GM12875 (cell line): ENCODE measurements at regions not wholly inside any gene's neighbourhood (a gene's known extent, or its start where the extent isn't known, plus 50 kb on each side); places are given as distances from the start of the nearest gene placed in this dataset.
A peak's percentile ranks its signal among the peaks of the same experiment; 100 is the strongest.

Experiments used
- H3K4me3 ChIP-seq: one replicate; pipeline ENCODE4 v1.5.1; 2011; ENCODE audit warnings: low read depth, low read length, control low read depth
- TF ChIP-seq, protein P1 (sequence below): IDR thresholded peaks from 2 replicates; pipeline ENCODE4 v1.5.1; 2011; ENCODE audit warnings: low read depth, mild to moderate bottlenecking, control low read depth, inconsistent platforms, low read length, moderate library complexity, borderline replicate concordance; ENCODE audit not compliant: insufficient read depth

GRCh38 chr11:45344028-45344427, 57.9 kb upstream of the SYT13 start:
- H3K4me3 ChIP-seq: no peak overlapping the region
- TF ChIP-seq, protein P1, sequence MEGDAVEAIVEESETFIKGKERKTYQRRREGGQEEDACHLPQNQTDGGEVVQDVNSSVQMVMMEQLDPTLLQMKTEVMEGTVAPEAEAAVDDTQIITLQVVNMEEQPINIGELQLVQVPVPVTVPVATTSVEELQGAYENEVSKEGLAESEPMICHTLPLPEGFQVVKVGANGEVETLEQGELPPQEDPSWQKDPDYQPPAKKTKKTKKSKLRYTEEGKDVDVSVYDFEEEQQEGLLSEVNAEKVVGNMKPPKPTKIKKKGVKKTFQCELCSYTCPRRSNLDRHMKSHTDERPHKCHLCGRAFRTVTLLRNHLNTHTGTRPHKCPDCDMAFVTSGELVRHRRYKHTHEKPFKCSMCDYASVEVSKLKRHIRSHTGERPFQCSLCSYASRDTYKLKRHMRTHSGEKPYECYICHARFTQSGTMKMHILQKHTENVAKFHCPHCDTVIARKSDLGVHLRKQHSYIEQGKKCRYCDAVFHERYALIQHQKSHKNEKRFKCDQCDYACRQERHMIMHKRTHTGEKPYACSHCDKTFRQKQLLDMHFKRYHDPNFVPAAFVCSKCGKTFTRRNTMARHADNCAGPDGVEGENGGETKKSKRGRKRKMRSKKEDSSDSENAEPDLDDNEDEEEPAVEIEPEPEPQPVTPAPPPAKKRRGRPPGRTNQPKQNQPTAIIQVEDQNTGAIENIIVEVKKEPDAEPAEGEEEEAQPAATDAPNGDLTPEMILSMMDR: no peak

GRCh38 chr11:45343444-45343843, 57.3 kb upstream of the SYT13 start:
- TF ChIP-seq, protein P1: no peak

GRCh38 chr11:45341372-45341771, 55.2 kb upstream of the SYT13 start:
- no peak overlapping the region for H3K4me3 ChIP-seq
- TF ChIP-seq, protein P1: no peak

More at GRCh38 chr11:45343444-45343843, 57.3 kb upstream of the SYT13 start:
- H3K4me3 ChIP-seq: no peak overlapping the region

DNA sequence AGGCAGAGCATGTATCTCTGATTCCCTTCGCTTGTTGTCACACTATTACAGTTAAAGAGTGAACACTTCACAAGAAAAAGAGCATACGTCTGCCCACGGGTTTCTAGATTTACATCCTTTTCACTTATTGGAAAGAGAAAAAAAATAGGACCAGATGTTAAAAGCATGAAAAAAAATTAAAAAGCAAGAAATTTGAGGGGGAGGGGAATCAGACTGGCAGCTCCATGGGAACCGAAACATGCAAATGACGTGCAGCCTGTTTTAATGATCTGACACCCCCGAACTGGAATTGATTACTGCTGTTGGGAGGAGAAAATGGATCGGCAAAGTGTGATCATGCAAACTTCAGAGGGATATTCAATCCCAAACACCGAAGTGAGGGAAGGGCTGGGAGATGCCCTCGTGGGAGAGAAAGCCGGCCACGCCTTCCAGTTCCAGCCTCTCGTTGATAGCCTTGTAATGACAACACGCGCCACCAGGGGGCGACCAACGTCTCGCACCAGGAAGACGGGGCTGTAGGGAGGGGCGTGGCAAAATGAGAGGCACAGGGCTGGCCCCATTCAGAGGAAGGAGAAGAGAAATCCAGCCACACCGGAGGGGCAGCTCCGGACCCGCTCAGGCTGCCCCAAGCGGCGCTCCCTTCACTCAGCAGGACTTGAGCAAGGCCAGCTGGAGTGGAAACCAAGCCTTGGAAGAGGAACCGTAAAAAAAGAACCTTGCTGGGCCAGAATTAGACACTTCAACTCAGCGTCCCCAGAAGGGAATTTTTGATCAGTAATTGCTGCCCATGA, 53.8 kb upstream of the SYT13 start:
- TF ChIP-seq, protein P1: peak; percentile 92
- H3K4me3 ChIP-seq: no peak overlapping the region

DNA sequence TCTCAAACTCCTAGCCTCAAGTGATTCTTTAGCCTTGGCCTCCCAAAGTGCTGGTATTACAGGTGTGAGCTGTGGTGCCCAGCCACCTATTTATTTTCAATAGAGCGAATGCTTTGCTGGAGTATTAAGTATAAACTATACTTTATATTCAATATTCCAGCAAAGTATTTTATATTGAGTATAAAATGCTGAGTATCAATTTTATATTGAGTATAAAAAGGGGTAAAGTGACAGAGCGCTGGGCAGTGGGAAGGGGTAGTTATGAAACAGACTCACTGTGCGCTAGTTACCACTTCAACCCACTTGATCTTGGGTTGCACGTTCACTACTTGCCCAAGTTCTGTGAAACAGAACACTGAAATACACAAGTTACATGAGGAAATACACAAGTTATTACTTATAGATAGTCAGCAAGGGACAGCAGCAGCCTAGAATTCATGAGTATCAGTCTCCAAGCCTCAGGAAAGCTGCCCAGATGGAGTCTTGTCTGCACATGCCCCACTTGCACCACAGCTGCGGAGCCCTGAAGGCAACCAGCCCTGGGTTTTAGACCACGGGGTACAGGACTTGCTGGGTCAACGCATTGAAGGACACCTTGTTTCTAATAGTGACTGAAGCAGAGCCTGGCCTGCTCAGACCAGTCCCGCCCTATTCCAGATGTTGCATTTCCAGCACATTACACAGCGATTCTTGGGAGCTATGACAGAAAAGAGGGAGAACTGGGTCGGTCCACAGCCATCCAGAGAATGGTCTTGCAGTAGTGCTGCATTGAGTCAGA, 51.6 kb upstream of the SYT13 start:
- H3K4me3 ChIP-seq: no peak overlapping the region
- TF ChIP-seq, protein P1: no peak

DNA sequence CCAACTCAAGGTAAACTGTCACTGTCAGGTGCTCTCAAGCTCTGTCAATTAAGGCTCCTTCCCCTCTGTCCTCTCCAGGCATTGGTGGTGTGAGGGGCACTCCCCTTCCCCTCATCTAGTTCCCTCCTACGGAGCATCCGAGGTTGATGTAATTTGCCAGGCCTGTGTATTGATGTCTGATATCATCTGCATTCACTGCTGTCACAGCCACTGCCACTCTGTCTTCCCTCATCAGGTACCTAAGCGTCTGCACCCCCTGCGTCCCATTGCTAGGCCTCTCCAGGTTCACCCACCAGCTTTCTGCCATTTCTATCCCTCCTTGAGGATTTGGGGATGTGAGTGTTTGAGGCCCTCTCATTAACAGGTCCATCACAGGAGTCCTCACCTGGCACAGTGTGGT, 50.0 kb upstream of the SYT13 start:
- TF ChIP-seq, protein P1: no peak

More for the DNA sequence above, 50.0 kb upstream of the SYT13 start:
- no peak overlapping the region for H3K4me3 ChIP-seq
